ENCODE measurements at regions not wholly inside any gene's neighbourhood (a gene's known extent, or its start where the extent isn't known, plus 50 kb on each side); places are given as distances from the start of the nearest gene placed in this dataset.
"Not testable (repeated sequence)": the region's sequence is repeated elsewhere in the genome, so short reads cannot be mapped to it uniquely, and the experiment has no call there.

GRCh38 chr5:122669709-122670108 is 105.2 kb upstream of the SNX2 start:
- H3K4me1 ChIP-seq (ENCODE audit: insufficient read depth, low read length); DNase-seq; H3K4me3 Mint-ChIP-seq; intact Hi-C loops (cut with micrococcal nuclease); H3K36me3 Mint-ChIP-seq; POLR2A ChIA-PET (ENCODE audit: partially characterized antibody); H3K36me3 ChIP-seq (ENCODE audit: insufficient read depth, low read length); H3K27ac ChIP-seq (ENCODE audit: low read depth, low read length); H3K4me1 Mint-ChIP-seq; H3K9me3 ChIP-seq (ENCODE audit: control insufficient read depth in 1 of 2, low read length in 2 of 2); H3K4me3 ChIP-seq (ENCODE audit: low read length in 2 of 2); CTCF ChIA-PET (ENCODE audit: partially characterized antibody); H3K27ac Mint-ChIP-seq; H3K27me3 ChIP-seq (ENCODE audit: insufficient read depth, low read length); H3K27me3 Mint-ChIP-seq: not testable (repeated sequence)
- H3K9me3 Mint-ChIP-seq = peaks cover 0 to 17% (median 6%) of the 10 kb centered on the region in 8 donors

GRCh38 chr5:122673343-122673742 is 101.5 kb upstream of the SNX2 start:
- Mint-ChIP-seq H3K9me3 (peaks cover 0 to 17% (median 6%) of the 10 kb centered on the region in 8 donors), H3K27ac (no peak overlapping the region), H3K27me3 (peaks cover 5 to 9% of the 10 kb centered on the region in 2 donors), H3K36me3 (no peaks in the 10 kb centered on the region), H3K4me1 (no peaks in the 10 kb centered on the region), H3K4me3 (no peak overlapping the region)
- H3K27ac ChIP-seq (ENCODE audit: low read depth, low read length) = no peak overlapping the region
- H3K27me3 ChIP-seq (ENCODE audit: insufficient read depth, low read length) = no peaks in the 10 kb centered on the region
- POLR2A ChIA-PET (ENCODE audit: partially characterized antibody) = no interaction called here
- no peaks in the 10 kb centered on the region for H3K9me3 ChIP-seq (ENCODE audit: control insufficient read depth in 1 of 2, low read length in 2 of 2)
- no peak overlapping the region for H3K4me3 ChIP-seq (ENCODE audit: low read length in 2 of 2)
- CTCF ChIA-PET (ENCODE audit: partially characterized antibody) = no interaction called here
- intact Hi-C loops (cut with micrococcal nuclease) = no loop called here
- H3K36me3 ChIP-seq (ENCODE audit: insufficient read depth, low read length) = no peaks in the 10 kb centered on the region
- no peak for DNase-seq
- H3K4me1 ChIP-seq (ENCODE audit: insufficient read depth, low read length) = no peaks in the 10 kb centered on the region

- Mint-ChIP-seq H3K27me3 (peaks cover 5 to 9% of the 10 kb centered on the region in 2 donors), H3K4me3 (no peak overlapping the region), H3K4me1 (no peaks in the 10 kb centered on the region), H3K27ac (no peak overlapping the region), H3K9me3 (peaks cover 0 to 17% (median 6%) of the 10 kb centered on the region in 8 donors), H3K36me3 (no peaks in the 10 kb centered on the region)
- Histone ChIP-seq H3K4me3 (ENCODE audit: low read length in 2 of 2) (no peak overlapping the region), H3K27me3 (ENCODE audit: insufficient read depth, low read length) (no peaks in the 10 kb centered on the region), H3K9me3 (ENCODE audit: control insufficient read depth in 1 of 2, low read length in 2 of 2) (no peaks in the 10 kb centered on the region), H3K27ac (ENCODE audit: low read depth, low read length) (no peak overlapping the region), H3K36me3 (ENCODE audit: insufficient read depth, low read length) (no peaks in the 10 kb centered on the region), H3K4me1 (ENCODE audit: insufficient read depth, low read length) (no peaks in the 10 kb centered on the region)
- intact Hi-C loops (cut with micrococcal nuclease) = no loop called here
- no peak for DNase-seq
- ChIA-PET POLR2A (ENCODE audit: partially characterized antibody) (no interaction called here), CTCF (ENCODE audit: partially characterized antibody) (no interaction called here)
These were observed 100.5 kb upstream of the SNX2 start for GRCh38 chr5:122674385-122674784.

GRCh38 chr5:122680623-122681350 is 94.1 kb upstream of the SNX2 start:
- H3K27ac Mint-ChIP-seq = no peak overlapping the region
- Histone ChIP-seq H3K9me3 (ENCODE audit: control insufficient read depth in 1 of 2, low read length in 2 of 2) (no peaks in the 10 kb centered on the region), H3K4me1 (ENCODE audit: insufficient read depth, low read length) (no peaks in the 10 kb centered on the region), H3K27ac (ENCODE audit: low read depth, low read length) (no peak overlapping the region), H3K27me3 (ENCODE audit: insufficient read depth, low read length) (no peaks in the 10 kb centered on the region), H3K36me3 (ENCODE audit: insufficient read depth, low read length) (no peaks in the 10 kb centered on the region), H3K4me3 (ENCODE audit: low read length in 2 of 2) (no peak overlapping the region)
- peaks cover 0 to 4% (median 0%) of the 10 kb centered on the region in 8 donors for H3K9me3 Mint-ChIP-seq
- POLR2A ChIA-PET (ENCODE audit: partially characterized antibody) = no interaction called here
- intact Hi-C loops (cut with micrococcal nuclease) = no loop called here
- DNase-seq = no peak
- CTCF ChIA-PET (ENCODE audit: partially characterized antibody) = no interaction called here
- no peaks in the 10 kb centered on the region for H3K4me1 Mint-ChIP-seq
- H3K36me3 Mint-ChIP-seq = no peaks in the 10 kb centered on the region
- peaks cover 5 to 7% of the 10 kb centered on the region in 2 donors for H3K27me3 Mint-ChIP-seq
- H3K4me3 Mint-ChIP-seq = no peak overlapping the region

- Histone ChIP-seq H3K4me3 (ENCODE audit: low read length in 2 of 2) (no peak overlapping the region), H3K9me3 (ENCODE audit: control insufficient read depth in 1 of 2, low read length in 2 of 2) (no peaks in the 10 kb centered on the region), H3K4me1 (ENCODE audit: insufficient read depth, low read length) (no peaks in the 10 kb centered on the region), H3K27me3 (ENCODE audit: insufficient read depth, low read length) (no peaks in the 10 kb centered on the region), H3K27ac (ENCODE audit: low read depth, low read length) (no peak overlapping the region), H3K36me3 (ENCODE audit: insufficient read depth, low read length) (no peaks in the 10 kb centered on the region)
- Mint-ChIP-seq H3K4me3 (no peak overlapping the region), H3K27ac (no peak overlapping the region), H3K4me1 (no peaks in the 10 kb centered on the region), H3K36me3 (no peaks in the 10 kb centered on the region), H3K9me3 (peaks cover 0 to 4% (median 0%) of the 10 kb centered on the region in 8 donors), H3K27me3 (peaks cover 5% of the 10 kb centered on the region in 2 donors)
- intact Hi-C loops (cut with micrococcal nuclease) = no loop called here
- POLR2A ChIA-PET (ENCODE audit: partially characterized antibody) = no interaction called here
- DNase-seq = no peak
- CTCF ChIA-PET (ENCODE audit: partially characterized antibody) = no interaction called here
These were observed 91.2 kb upstream of the SNX2 start for GRCh38 chr5:122683631-122684030.

GRCh38 chr5:122690266-122690665 is 84.6 kb upstream of the SNX2 start:
- intact Hi-C loops (cut with micrococcal nuclease) = no loop called here
- no peak for DNase-seq
- H3K4me1 Mint-ChIP-seq = no peaks in the 10 kb centered on the region
- no peaks in the 10 kb centered on the region for H3K36me3 Mint-ChIP-seq
- Histone ChIP-seq H3K4me3 (ENCODE audit: low read length in 2 of 2) (no peak overlapping the region), H3K27me3 (ENCODE audit: insufficient read depth, low read length) (no peaks in the 10 kb centered on the region), H3K27ac (ENCODE audit: low read depth, low read length) (no peak overlapping the region), H3K4me1 (ENCODE audit: insufficient read depth, low read length) (no peaks in the 10 kb centered on the region), H3K9me3 (ENCODE audit: control insufficient read depth in 1 of 2, low read length in 2 of 2) (no peaks in the 10 kb centered on the region), H3K36me3 (ENCODE audit: insufficient read depth, low read length) (no peaks in the 10 kb centered on the region)
- no peak overlapping the region for H3K4me3 Mint-ChIP-seq
- H3K27ac Mint-ChIP-seq = no peak overlapping the region
- ChIA-PET POLR2A (ENCODE audit: partially characterized antibody) (no interaction called here), CTCF (ENCODE audit: partially characterized antibody) (no interaction called here)
- H3K9me3 Mint-ChIP-seq = no peaks in the 10 kb centered on the region
- no peaks in the 10 kb centered on the region for H3K27me3 Mint-ChIP-seq

GRCh38 chr5:122691931-122692330 is 82.9 kb upstream of the SNX2 start:
- H3K27ac Mint-ChIP-seq = no peak overlapping the region
- H3K4me3 Mint-ChIP-seq = no peak overlapping the region
- CTCF ChIA-PET (ENCODE audit: partially characterized antibody) = interaction anchor here (1.8 kb wide), 1 partner anchor 13 kb away, joined by 5 read pairs; no protein-coding TSS in a partner anchor
- H3K9me3 Mint-ChIP-seq = no peaks in the 10 kb centered on the region
- intact Hi-C loops (cut with micrococcal nuclease) = no loop called here
- no peaks in the 10 kb centered on the region for H3K4me1 Mint-ChIP-seq
- H3K27ac ChIP-seq (ENCODE audit: low read depth, low read length) = no peak overlapping the region
- POLR2A ChIA-PET (ENCODE audit: partially characterized antibody) = no interaction called here
- no peaks in the 10 kb centered on the region for H3K36me3 Mint-ChIP-seq
- no peaks in the 10 kb centered on the region for H3K9me3 ChIP-seq (ENCODE audit: control insufficient read depth in 1 of 2, low read length in 2 of 2)
- peaks cover 0 to 1% of the 10 kb centered on the region in 2 donors for H3K27me3 Mint-ChIP-seq
- no peaks in the 10 kb centered on the region for H3K4me1 ChIP-seq (ENCODE audit: insufficient read depth, low read length)
- no peaks in the 10 kb centered on the region for H3K27me3 ChIP-seq (ENCODE audit: insufficient read depth, low read length)
- H3K36me3 ChIP-seq (ENCODE audit: insufficient read depth, low read length) = no peaks in the 10 kb centered on the region
- no peak overlapping the region for H3K4me3 ChIP-seq (ENCODE audit: low read length in 2 of 2)
- DNase-seq = no peak

Data from CD4-positive, alpha-beta memory T cell (primary cell).